Hepatocyte (in vitro differentiated cells): ENCODE measurements at regions not wholly inside any gene's neighbourhood (a gene's known extent, or its start where the extent isn't known, plus 50 kb on each side); places are given as distances from the start of the nearest gene placed in this dataset.

Source experiments
- DNase-seq: peaks from one replicate; pipeline ENCODE4 v3.0.0-alpha.2; 2016; ENCODE audit warnings: low spot score
- H2AFZ ChIP-seq: fragments of 200-600 bp; sonication (generic); 2 replicates; pipeline ENCODE4 v1.6.0; 2016; ENCODE audit warnings: antibody characterized with exemption, mild to moderate bottlenecking
- H3K27ac ChIP-seq: fragments of 200-600 bp; sonication (generic); 2 replicates; pipeline ENCODE4 v1.5.1; 2016; ENCODE audit warnings: mild to moderate bottlenecking
- H3K27me3 ChIP-seq: fragments of 200-600 bp; sonication (generic); 2 replicates; pipeline ENCODE4 v1.6.1; 2016
- H3K36me3 ChIP-seq: fragments of 200-600 bp; sonication (generic); replicated peaks from 2 replicates; pipeline ENCODE4 v1.5.1; 2016; ENCODE audit warnings: low read depth; ENCODE audit not compliant: insufficient read depth
- H3K4me1 ChIP-seq: fragments of 200-600 bp; sonication (generic); 2 replicates; pipeline ENCODE4 v1.5.1; 2016; ENCODE audit warnings: mild to moderate bottlenecking, moderate library complexity; ENCODE audit not compliant: insufficient read depth
- H3K4me2 ChIP-seq: fragments of 200-600 bp; sonication (generic); 2 replicates; pipeline ENCODE4 v1.6.0; 2016
- H3K4me3 ChIP-seq: fragments of 200-600 bp; sonication (generic); 2 replicates; pipeline ENCODE4 v1.5.1; 2016; ENCODE audit warnings: mild to moderate bottlenecking
- H3K79me2 ChIP-seq: fragments of 200-600 bp; sonication (generic); 2 replicates; pipeline ENCODE4 v1.6.0; 2017; ENCODE audit warnings: mild to moderate bottlenecking
- H3K9me2 ChIP-seq: fragments of 200-600 bp; sonication (generic); replicated peaks from 2 replicates; pipeline ENCODE4 v1.6.0; 2017; ENCODE audit warnings: mild to moderate bottlenecking; ENCODE audit not compliant: insufficient read depth
- H3K9me3 ChIP-seq: fragments of 200-600 bp; sonication (generic); 2 replicates; pipeline ENCODE4 v1.5.1; 2016; ENCODE audit warnings: low read depth, mild to moderate bottlenecking
- H4K20me1 ChIP-seq: fragments of 200-600 bp; sonication (generic); 2 replicates; pipeline ENCODE4 v1.6.0; 2016; ENCODE audit warnings: mild to moderate bottlenecking; ENCODE audit not compliant: insufficient read depth, poor library complexity, severe bottlenecking
- EZH2 ChIP-seq: fragments of 200-600 bp; sonication (generic); IDR thresholded peaks from 2 replicates; pipeline ENCODE4 v1.6.1; 2016; ENCODE audit warnings: antibody characterized with exemption, mild to moderate bottlenecking, borderline replicate concordance
- EZH2phosphoT487 ChIP-seq: fragments of 200-600 bp; sonication (generic); IDR thresholded peaks from one replicate; pipeline ENCODE4 v1.6.1; 2018; ENCODE audit warnings: antibody characterized with exemption, mild to moderate bottlenecking, low read depth, moderate library complexity; ENCODE audit not compliant: unreplicated experiment, severe bottlenecking
- WGBS: methylation state at CpG from one replicate; pipeline ENCODE4 v1.1.6; 2016; ENCODE audit warnings: low lambda C conversion rate; ENCODE audit errors: missing lambda C conversion rate; 5-methylcytosine and 5-hydroxymethylcytosine counted together
- TF ChIP-seq, protein P1 (sequence below): fragments of 200-600 bp; sonication (generic); IDR thresholded peaks from 2 replicates; pipeline ENCODE4 v1.5.1; 2016; ENCODE audit warnings: antibody characterized with exemption, mild to moderate bottlenecking; ENCODE audit not compliant: poor library complexity

DNA sequence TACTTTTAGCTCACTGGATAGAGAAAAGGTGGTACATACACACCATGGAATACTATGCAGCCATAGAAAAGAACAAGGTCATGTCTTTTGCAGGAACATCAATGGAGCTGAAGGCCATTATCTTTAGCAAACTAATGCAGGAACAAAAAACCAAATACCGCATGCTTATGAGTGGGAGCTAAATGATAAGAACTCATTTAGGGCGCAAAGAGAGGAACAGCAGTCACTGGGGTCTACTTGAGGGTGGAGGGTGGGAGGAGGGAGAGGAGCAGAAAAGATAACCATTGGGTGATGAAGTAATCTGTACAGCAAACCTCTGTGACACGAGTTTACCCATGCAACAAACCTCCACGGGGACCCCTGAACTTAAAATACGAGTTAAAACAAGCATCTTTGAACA lies 135.1 kb downstream of the IRS2 start:
- Histone ChIP-seq H3K9me2 (no peaks in the 10 kb centered on the region), H3K4me3 (no peak overlapping the region), H3K4me2 (no peak overlapping the region), H3K27me3 (no peaks in the 10 kb centered on the region), H3K9me3 (no peaks in the 10 kb centered on the region), H3K36me3 (no peaks in the 10 kb centered on the region), H2AFZ (no peak overlapping the region), H4K20me1 (no peaks in the 10 kb centered on the region), H3K79me2 (no peaks in the 10 kb centered on the region), H3K27ac (no peak overlapping the region), H3K4me1 (no peaks in the 10 kb centered on the region)
- DNase-seq = no peak
- TF ChIP-seq, protein P1, sequence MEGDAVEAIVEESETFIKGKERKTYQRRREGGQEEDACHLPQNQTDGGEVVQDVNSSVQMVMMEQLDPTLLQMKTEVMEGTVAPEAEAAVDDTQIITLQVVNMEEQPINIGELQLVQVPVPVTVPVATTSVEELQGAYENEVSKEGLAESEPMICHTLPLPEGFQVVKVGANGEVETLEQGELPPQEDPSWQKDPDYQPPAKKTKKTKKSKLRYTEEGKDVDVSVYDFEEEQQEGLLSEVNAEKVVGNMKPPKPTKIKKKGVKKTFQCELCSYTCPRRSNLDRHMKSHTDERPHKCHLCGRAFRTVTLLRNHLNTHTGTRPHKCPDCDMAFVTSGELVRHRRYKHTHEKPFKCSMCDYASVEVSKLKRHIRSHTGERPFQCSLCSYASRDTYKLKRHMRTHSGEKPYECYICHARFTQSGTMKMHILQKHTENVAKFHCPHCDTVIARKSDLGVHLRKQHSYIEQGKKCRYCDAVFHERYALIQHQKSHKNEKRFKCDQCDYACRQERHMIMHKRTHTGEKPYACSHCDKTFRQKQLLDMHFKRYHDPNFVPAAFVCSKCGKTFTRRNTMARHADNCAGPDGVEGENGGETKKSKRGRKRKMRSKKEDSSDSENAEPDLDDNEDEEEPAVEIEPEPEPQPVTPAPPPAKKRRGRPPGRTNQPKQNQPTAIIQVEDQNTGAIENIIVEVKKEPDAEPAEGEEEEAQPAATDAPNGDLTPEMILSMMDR = no peak
- TF ChIP-seq EZH2phosphoT487 (no peak), EZH2 (no peak)
- WGBS = 94% methylated on average over 5 of the region's 5 CpGs

DNA sequence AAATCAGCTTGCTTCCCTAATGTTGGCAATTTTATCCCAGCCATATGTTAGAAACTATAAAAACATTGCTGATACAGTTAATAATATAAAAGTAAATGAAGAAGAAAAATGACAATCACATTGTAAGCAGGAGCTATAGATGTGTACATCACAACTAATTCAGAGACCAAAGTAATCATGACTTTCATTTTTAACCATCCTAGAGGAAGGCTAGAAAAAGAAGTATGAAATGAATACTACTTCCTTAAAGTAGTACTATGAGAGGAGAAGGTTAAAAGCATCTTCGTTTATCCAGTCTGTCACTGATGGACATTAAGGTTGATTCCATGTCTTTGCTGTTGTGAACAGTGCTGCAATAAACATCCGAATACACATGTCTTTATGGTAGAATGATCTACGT lies 135.5 kb downstream of the IRS2 start:
- Histone ChIP-seq H3K79me2 (no peaks in the 10 kb centered on the region), H4K20me1 (no peaks in the 10 kb centered on the region), H3K36me3 (no peaks in the 10 kb centered on the region), H3K27ac (no peak overlapping the region), H3K9me3 (no peaks in the 10 kb centered on the region), H3K4me1 (no peaks in the 10 kb centered on the region), H3K4me3 (no peak overlapping the region), H2AFZ (no peak overlapping the region), H3K9me2 (no peaks in the 10 kb centered on the region), H3K27me3 (no peaks in the 10 kb centered on the region), H3K4me2 (no peak overlapping the region)
- DNase-seq = no peak
- TF ChIP-seq EZH2 = no peak
- no peak for TF ChIP-seq EZH2phosphoT487
- TF ChIP-seq, protein P1 = no peak
- WGBS = 95% methylated on average over 3 of the region's 3 CpGs

DNA sequence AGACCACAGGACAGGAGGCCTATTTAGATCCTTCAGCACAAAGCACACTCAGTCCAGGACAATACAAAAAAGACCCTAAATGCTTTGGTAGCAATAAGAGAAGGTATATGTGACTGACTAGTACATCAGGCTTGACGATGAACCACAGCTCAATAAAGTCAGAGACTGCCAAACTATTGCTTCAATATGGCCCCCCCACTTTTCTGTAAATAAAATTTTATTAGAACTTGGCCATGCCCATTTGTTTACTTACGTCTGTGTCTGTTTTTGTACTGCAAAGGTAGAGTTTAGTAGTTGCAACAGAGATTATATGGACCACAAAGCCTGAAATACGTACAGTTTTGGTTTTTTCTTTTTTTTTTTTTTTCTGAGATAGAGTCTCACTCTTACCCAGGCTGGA lies 136.7 kb downstream of the IRS2 start:
- no peak for DNase-seq
- TF ChIP-seq EZH2 (no peak), EZH2phosphoT487 (no peak)
- TF ChIP-seq, protein P1 = no peak
- H3K27ac ChIP-seq = no peak overlapping the region
- H3K4me1 ChIP-seq = no peaks in the 10 kb centered on the region
- H4K20me1 ChIP-seq = no peaks in the 10 kb centered on the region
- H3K4me2 ChIP-seq = no peak overlapping the region
- no peak overlapping the region for H2AFZ ChIP-seq
- no peaks in the 10 kb centered on the region for H3K27me3 ChIP-seq
- H3K4me3 ChIP-seq = no peak overlapping the region
- H3K9me2 ChIP-seq = no peaks in the 10 kb centered on the region
- no peaks in the 10 kb centered on the region for H3K36me3 ChIP-seq
- WGBS = 72% methylated on average over 3 of the region's 3 CpGs
- no peaks in the 10 kb centered on the region for H3K9me3 ChIP-seq
- no peaks in the 10 kb centered on the region for H3K79me2 ChIP-seq

GRCh38 chr13:109647699-109648098 lies 138.7 kb downstream of the IRS2 start:
- no peaks in the 10 kb centered on the region for H3K9me3 ChIP-seq
- no peak for DNase-seq
- no peaks in the 10 kb centered on the region for H3K9me2 ChIP-seq
- H3K27me3 ChIP-seq = no peaks in the 10 kb centered on the region
- H3K4me2 ChIP-seq = no peak overlapping the region
- TF ChIP-seq EZH2phosphoT487 (no peak), EZH2 (no peak)
- TF ChIP-seq, protein P1 = no peak
- no peaks in the 10 kb centered on the region for H4K20me1 ChIP-seq
- H3K36me3 ChIP-seq = no peaks in the 10 kb centered on the region
- no peaks in the 10 kb centered on the region for H3K79me2 ChIP-seq
- WGBS = 90% methylated on average over 2 of the region's 2 CpGs
- H3K27ac ChIP-seq = no peak overlapping the region
- no peak overlapping the region for H3K4me3 ChIP-seq
- H2AFZ ChIP-seq = no peak overlapping the region
- no peaks in the 10 kb centered on the region for H3K4me1 ChIP-seq
